HL-60 (cell line): ENCODE measurements at regions not wholly inside any gene's neighbourhood (a gene's known extent, or its start where the extent isn't known, plus 50 kb on each side); places are given as distances from the start of the nearest gene placed in this dataset.

Experiments
- GABPA ChIP-seq: IDR thresholded peaks from 2 replicates; pipeline ENCODE4 v1.6.1; 2012; ENCODE audit warnings: low read depth
- POLR2AphosphoS5 ChIP-seq: IDR thresholded peaks from 2 replicates; pipeline ENCODE4 v1.6.1; 2012; ENCODE audit warnings: low read depth
- TF ChIP-seq, protein P1 (sequence below): IDR thresholded peaks from one replicate; pipeline ENCODE4 v1.5.1; 2011; ENCODE audit warnings: low read length, control low read depth, inconsistent platforms; ENCODE audit not compliant: insufficient read depth

- TF ChIP-seq POLR2AphosphoS5 (no peak), GABPA (no peak)
- TF ChIP-seq, protein P1, sequence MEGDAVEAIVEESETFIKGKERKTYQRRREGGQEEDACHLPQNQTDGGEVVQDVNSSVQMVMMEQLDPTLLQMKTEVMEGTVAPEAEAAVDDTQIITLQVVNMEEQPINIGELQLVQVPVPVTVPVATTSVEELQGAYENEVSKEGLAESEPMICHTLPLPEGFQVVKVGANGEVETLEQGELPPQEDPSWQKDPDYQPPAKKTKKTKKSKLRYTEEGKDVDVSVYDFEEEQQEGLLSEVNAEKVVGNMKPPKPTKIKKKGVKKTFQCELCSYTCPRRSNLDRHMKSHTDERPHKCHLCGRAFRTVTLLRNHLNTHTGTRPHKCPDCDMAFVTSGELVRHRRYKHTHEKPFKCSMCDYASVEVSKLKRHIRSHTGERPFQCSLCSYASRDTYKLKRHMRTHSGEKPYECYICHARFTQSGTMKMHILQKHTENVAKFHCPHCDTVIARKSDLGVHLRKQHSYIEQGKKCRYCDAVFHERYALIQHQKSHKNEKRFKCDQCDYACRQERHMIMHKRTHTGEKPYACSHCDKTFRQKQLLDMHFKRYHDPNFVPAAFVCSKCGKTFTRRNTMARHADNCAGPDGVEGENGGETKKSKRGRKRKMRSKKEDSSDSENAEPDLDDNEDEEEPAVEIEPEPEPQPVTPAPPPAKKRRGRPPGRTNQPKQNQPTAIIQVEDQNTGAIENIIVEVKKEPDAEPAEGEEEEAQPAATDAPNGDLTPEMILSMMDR, result no peak
Measured at GRCh38 chr2:8049176-8049575, 632.7 kb upstream of the ID2 start.
